Thyroid gland (tissue), 4 donors: ENCODE measurements at regions not wholly inside any gene's neighbourhood (a gene's known extent, or its start where the extent isn't known, plus 50 kb on each side); places are given as distances from the start of the nearest gene placed in this dataset.

Experiments used
- POLR2A ChIP-seq, 2 donors: fragments of 450-650 bp; IDR thresholded peaks; one replicate each; pipeline ENCODE4 v1.6.1; 2017; ENCODE audit warnings: antibody characterized with exemption in 2 of 2, mild to moderate bottlenecking in 2 of 2, moderate library complexity in 1 of 2
- TF ChIP-seq, protein P1 (sequence below), 6 experiments: fragments of 200-600 bp in 3 of 6; fragments of 450-650 bp in 3 of 6; sonication (generic) in 3 of 6; IDR thresholded peaks; one replicate each; pipeline ENCODE4 v1.5.1; 2016 to 2019; ENCODE audit warnings: antibody characterized with exemption in 6 of 6, mild to moderate bottlenecking in 2 of 6, inconsistent platforms in 1 of 6, moderate library complexity in 1 of 6

DNA sequence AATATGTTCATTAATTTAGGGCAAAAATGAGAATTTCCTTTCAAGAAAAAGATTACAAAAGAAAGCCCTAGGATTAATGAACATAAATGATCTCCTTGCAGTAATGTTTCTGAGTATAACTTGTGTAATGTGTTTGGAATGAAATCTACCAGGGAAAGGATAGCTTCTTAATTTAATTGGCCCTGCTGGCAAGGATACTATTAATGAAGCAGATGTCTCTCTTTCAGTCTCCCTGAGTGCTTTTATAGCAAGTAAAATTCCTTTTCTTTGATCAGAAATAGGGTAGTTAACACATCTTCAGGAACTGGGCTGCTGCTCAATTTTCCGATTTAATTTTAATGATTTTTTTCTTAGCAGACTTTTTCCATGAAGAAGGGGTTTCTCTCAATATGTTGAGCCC is 379.4 kb upstream of the PDE3A start:
- TF ChIP-seq, protein P1, sequence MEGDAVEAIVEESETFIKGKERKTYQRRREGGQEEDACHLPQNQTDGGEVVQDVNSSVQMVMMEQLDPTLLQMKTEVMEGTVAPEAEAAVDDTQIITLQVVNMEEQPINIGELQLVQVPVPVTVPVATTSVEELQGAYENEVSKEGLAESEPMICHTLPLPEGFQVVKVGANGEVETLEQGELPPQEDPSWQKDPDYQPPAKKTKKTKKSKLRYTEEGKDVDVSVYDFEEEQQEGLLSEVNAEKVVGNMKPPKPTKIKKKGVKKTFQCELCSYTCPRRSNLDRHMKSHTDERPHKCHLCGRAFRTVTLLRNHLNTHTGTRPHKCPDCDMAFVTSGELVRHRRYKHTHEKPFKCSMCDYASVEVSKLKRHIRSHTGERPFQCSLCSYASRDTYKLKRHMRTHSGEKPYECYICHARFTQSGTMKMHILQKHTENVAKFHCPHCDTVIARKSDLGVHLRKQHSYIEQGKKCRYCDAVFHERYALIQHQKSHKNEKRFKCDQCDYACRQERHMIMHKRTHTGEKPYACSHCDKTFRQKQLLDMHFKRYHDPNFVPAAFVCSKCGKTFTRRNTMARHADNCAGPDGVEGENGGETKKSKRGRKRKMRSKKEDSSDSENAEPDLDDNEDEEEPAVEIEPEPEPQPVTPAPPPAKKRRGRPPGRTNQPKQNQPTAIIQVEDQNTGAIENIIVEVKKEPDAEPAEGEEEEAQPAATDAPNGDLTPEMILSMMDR (IDR thresholded peaks at IDR 0.05) = no peak
- no peak for TF ChIP-seq POLR2A (IDR thresholded peaks at IDR 0.05)
